ENCODE measurements at regions not wholly inside any gene's neighbourhood (a gene's known extent, or its start where the extent isn't known, plus 50 kb on each side); places are given as distances from the start of the nearest gene placed in this dataset.
"Not testable (repeated sequence)": the region's sequence is repeated elsewhere in the genome, so short reads cannot be mapped to it uniquely, and the experiment has no call there.

- no peak for DNase-seq
Observed at GRCh38 chr2:125745514-125745913, 910.4 kb upstream of the GYPC start.

- no peak for DNase-seq
Observed at GRCh38 chr2:125746321-125747164, 909.4 kb upstream of the GYPC start.

GRCh38 chr2:125747165-125747425 lies 908.9 kb upstream of the GYPC start:
- DNase-seq, result no peak

- no peak for DNase-seq
Observed at GRCh38 chr2:125756431-125756830, 899.5 kb upstream of the GYPC start.

DNA sequence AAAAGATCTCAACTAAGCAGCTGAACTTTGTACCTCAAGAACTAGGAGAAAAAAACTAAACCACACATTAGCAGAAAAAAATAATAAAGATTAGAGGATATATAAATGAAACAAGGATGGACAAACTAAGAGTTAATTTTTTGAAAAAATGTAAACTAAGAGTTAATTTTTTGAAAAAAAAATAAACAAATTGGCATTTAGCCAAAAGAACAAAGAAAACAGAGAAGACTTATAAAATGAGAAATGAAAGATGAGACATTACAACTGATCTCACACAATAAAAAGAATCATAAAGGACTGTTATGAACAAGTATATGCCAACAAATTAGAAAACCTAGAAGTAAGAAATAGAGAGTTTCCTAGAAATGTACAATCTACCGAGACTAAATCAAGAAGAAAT lies 859.2 kb upstream of the GYPC start:
- DNase-seq, result no peak

GRCh38 chr2:125797192-125797591 lies 858.8 kb upstream of the GYPC start:
- no peak for DNase-seq

- no peak for DNase-seq
Observed at GRCh38 chr2:125822746-125823145, 833.2 kb upstream of the GYPC start.

DNA sequence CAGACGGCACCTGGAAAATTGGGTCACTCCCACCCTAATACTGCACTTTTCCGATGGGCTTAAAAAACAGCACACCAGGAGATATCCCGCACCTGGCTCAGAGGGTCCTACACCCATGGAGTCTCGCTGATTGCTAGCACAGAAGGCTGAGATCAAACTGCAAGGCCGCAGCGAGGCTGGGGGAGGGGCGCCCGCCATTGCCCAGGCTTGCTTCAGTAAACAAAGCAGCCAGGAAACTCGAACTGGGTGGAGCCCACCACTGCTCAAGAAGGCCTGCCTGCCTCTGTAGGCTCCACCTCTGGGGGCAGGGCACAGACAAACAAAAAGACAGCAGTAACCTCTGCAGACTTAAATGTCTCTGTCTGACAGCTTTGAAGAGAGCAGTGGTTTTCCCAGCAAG lies 830.2 kb upstream of the GYPC start:
- not testable (repeated sequence) for DNase-seq

- DNase-seq, result no peak
Observed at GRCh38 chr2:125837128-125837527, 818.8 kb upstream of the GYPC start.

DNA sequence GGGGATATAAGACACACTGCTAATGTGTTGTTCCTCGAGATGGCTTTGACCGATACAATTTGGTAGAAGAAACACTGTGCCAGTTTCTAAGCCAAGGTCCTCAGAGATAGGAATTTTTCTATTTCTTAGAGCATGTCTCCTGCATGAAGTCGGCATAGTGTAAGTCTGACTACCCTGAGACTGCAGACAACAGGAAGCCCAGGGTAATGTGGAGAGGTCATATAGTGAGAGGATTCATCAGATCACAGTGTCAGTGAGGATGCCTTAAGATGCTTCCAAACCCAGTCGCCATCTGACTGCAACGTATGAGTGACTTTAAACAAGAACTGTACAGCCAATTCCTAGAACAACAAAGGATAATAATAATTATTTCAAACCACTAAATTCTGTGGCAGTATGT lies 818.3 kb upstream of the GYPC start:
- no peak for DNase-seq

GRCh38 chr2:125839945-125840344 lies 816.0 kb upstream of the GYPC start:
- DNase-seq, result no peak

GRCh38 chr2:125842041-125842440 lies 813.9 kb upstream of the GYPC start:
- no peak for DNase-seq

DNA sequence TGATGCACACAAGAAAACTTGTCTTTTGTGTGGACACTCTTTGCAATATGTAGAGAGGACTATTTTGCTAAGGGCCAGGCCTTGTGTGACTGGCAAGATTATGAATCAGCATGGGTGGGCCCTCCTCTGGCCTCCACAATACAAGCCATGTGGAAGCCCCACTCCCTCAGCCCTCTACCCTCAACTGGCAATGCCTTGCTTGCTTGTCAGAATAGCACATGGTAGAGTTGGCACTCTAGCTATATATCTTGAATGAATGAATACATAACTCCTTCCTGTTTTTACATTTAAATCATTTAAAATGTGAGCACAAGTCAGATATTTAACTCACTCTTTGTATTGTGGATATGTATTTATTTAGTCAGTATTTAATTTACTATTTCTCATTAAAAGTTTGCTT lies 805.4 kb upstream of the GYPC start:
- no peak for DNase-seq

- no peak for DNase-seq
Observed at GRCh38 chr2:125852364-125852763, 803.6 kb upstream of the GYPC start.

GRCh38 chr2:125853626-125854025 lies 802.3 kb upstream of the GYPC start:
- DNase-seq, result no peak

DNA sequence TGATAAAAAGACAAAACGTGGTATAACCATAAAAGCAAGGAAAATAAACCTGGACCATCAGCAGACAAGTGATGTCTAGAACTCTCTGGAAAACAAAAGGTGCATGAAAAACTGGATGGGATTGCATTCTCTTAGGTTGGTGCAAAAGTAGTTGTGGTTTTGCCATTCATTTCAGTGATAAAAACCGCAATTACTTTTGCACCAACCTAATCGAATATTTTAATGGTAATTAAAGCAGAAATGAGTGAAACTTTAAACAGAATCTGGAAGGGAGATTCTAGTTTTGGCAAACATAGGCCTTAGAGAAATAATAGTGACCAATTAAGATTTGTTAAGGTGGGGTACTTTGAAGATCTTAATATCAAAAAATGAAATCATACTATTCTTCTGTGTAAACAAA lies 800.8 kb upstream of the GYPC start:
- no peak for DNase-seq

GRCh38 chr2:125857971-125858794 lies 797.8 kb upstream of the GYPC start:
- DNase-seq, result no peak

DNA sequence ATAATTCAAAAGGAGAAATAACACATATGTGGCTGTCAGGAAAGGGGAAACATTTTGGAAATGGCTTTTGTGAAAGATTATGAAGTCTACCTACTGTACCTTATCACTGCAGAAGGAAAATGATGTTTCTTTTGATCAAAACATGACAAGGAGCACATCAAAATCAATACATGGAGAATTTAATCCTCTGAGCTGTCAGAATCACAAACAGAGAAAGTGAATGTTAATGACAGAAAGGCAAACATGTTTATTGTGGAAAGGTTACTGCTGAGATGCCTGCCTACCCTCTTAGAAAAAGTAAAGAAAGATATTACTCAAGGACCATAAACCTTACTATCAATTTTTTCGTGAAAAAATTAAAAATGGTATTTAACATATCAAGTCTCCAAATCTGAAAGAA lies 794.5 kb upstream of the GYPC start:
- DNase-seq, result no peak

- no peak for DNase-seq
Observed at GRCh38 chr2:125867908-125868307, 788.0 kb upstream of the GYPC start.

DNA sequence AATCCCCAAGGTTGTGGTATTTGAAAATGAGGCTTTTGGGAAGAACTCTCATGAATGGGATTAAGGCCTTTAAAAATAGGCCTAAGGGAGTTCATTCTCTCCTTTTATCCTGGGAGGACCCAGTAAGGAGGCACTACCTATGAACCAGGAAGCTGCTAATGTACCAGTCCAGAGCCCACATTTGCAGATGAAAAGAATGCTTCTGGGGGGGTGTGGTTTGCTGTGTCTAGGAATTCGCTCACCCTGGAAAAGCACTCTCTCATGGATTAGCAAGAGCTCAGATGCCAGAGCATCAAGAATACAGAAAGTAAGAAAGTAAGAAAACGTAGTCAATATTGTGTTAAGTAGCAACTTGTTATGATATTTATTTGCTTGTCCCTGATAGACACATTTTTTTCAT lies 785.7 kb upstream of the GYPC start:
- DNase-seq, result no peak

DNA sequence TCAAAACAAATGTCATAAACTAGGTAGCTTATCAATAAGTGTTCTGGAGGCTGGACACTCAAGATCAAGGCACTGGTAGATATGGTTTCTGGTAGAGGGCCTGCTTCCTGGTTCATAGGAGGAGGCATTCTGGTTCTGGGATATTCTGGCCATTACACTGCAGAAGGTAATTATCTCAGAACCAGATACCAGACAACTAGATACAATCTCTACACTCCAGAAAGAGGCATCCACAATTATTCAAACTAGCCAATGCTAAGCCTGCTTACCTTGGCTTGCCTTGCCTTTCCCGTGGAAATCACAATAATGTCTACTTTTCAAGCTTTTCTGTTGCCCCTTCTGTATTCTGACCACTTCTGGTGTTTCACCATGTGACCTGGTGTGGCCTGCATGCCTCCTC lies 785.2 kb upstream of the GYPC start:
- no peak for DNase-seq

GRCh38 chr2:125874564-125874963 lies 781.4 kb upstream of the GYPC start:
- no peak for DNase-seq

DNA sequence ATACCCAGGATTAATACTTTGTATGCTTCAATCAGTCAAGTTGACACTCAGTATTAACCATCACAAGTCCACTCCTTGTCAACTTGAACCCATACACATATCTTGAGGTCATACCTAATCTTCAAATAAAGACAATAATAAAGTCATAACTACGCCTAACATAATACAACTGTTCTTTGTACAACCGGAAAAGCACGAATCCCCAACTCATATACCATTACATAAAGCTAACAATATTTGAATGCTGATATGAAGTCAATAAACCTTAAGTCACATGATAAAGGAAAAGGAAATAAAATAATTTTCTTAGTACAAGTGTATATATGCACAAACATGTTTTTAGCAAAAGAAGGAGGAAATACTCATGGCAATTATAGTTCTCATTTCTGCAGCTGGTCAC lies 770.6 kb upstream of the GYPC start:
- DNase-seq, result no peak

GRCh38 chr2:125886153-125886552 lies 769.8 kb upstream of the GYPC start:
- no peak for DNase-seq

GRCh38 chr2:125901278-125901677 lies 754.7 kb upstream of the GYPC start:
- DNase-seq, result no peak

Data from activated T-cell treated with anti-CD3 and anti-CD28 coated beads for 4 hours (primary cell).